Uterus (tissue), 3 donors: ENCODE measurements at regions not wholly inside any gene's neighbourhood (a gene's known extent, or its start where the extent isn't known, plus 50 kb on each side); places are given as distances from the start of the nearest gene placed in this dataset.

Source experiments
- DNase-seq, 2 donors: peaks; one replicate each; pipeline ENCODE4 v3.0.0-alpha.2; 2019 to 2020
- H3K27ac ChIP-seq, 2 donors: fragments of 200-600 bp; sonication (generic); 1 replicate in 1 of 2; 2 replicates in 1 of 2; pipeline ENCODE4 v1.5.1; 2016 to 2018
- H3K27me3 ChIP-seq, 2 donors: fragments of 200-600 bp; sonication (generic); one replicate each; pipeline ENCODE4 v1.5.1; 2018 to 2019; ENCODE audit warnings: control low read depth in 1 of 2
- H3K36me3 ChIP-seq, 2 donors: fragments of 200-600 bp; sonication (generic); one replicate each; pipeline ENCODE4 v1.5.1; 2019; ENCODE audit warnings: control low read depth in 1 of 2
- H3K4me1 ChIP-seq, 2 donors: fragments of 200-600 bp; sonication (generic); one replicate each; pipeline ENCODE4 v1.5.1; 2018 to 2019; ENCODE audit warnings: control low read depth in 1 of 2
- H3K4me3 ChIP-seq, 2 donors: fragments of 200-600 bp; sonication (generic); 1 replicate in 1 of 2; 2 replicates in 1 of 2; pipeline ENCODE4 v1.5.1; 2018 to 2019; ENCODE audit warnings: mild to moderate bottlenecking in 1 of 2
- H3K9me3 ChIP-seq, 2 donors: fragments of 200-600 bp; sonication (generic); one replicate each; pipeline ENCODE4 v1.5.1; 2019; ENCODE audit warnings: control low read depth in 1 of 2
- CTCF ChIP-seq, 4 experiments: fragments of 200-600 bp in 2 of 4; fragments of 450-650 bp in 2 of 4; sonication (generic) in 2 of 4; IDR thresholded peaks; one replicate each; pipeline ENCODE4 v1.5.1; 2016 to 2019; ENCODE audit warnings: antibody characterized with exemption in 4 of 4, mild to moderate bottlenecking in 2 of 4, moderate library complexity in 1 of 4
- POLR2A ChIP-seq, 2 donors: fragments of 450-650 bp; IDR thresholded peaks; one replicate each; pipeline ENCODE4 v1.6.1; 2016; ENCODE audit warnings: antibody characterized with exemption in 2 of 2, mild to moderate bottlenecking in 1 of 2, moderate library complexity in 1 of 2
- intact Hi-C: fragments of 100-400 bp; cut with DNase I; formaldehyde crosslinking; loops from one replicate; pipeline ENCODE4 v1.15.1; 2023; ENCODE audit warnings: low total_unique reads
- donor health status: DM: yes; HTN: yes; CAD: no.

GRCh38 chr1:29821605-29822004 lies 585.3 kb downstream of the PTPRU start:
- intact Hi-C loops = no loop called here
- H3K9me3 ChIP-seq = no peaks in the 10 kb centered on the region
- no peaks in the 10 kb centered on the region for H3K36me3 ChIP-seq
- TF ChIP-seq CTCF (IDR thresholded peaks at IDR 0.05) (no peak), POLR2A (IDR thresholded peaks at IDR 0.05) (no peak)
- no peaks in the 10 kb centered on the region for H3K27me3 ChIP-seq
- DNase-seq = no peak
- no peak overlapping the region for H3K27ac ChIP-seq
- H3K4me3 ChIP-seq = no peak overlapping the region
- H3K4me1 ChIP-seq = no peaks in the 10 kb centered on the region

GRCh38 chr1:29820401-29820800 lies 584.1 kb downstream of the PTPRU start:
- H3K4me1 ChIP-seq = no peaks in the 10 kb centered on the region
- intact Hi-C loops = no loop called here
- H3K9me3 ChIP-seq = no peaks in the 10 kb centered on the region
- no peak overlapping the region for H3K27ac ChIP-seq
- no peak overlapping the region for H3K4me3 ChIP-seq
- no peak for TF ChIP-seq POLR2A (IDR thresholded peaks at IDR 0.05)
- no peak for TF ChIP-seq CTCF (IDR thresholded peaks at IDR 0.05)
- no peak for DNase-seq
- H3K27me3 ChIP-seq = no peaks in the 10 kb centered on the region
- no peaks in the 10 kb centered on the region for H3K36me3 ChIP-seq

GRCh38 chr1:29812408-29813135 lies 576.2 kb downstream of the PTPRU start:
- Histone ChIP-seq H3K27me3 (no peaks in the 10 kb centered on the region), H3K9me3 (no peaks in the 10 kb centered on the region), H3K36me3 (no peaks in the 10 kb centered on the region), H3K4me3 (no peak overlapping the region), H3K4me1 (no peaks in the 10 kb centered on the region), H3K27ac (no peak overlapping the region)
- intact Hi-C loops = no loop called here
- TF ChIP-seq POLR2A (IDR thresholded peaks at IDR 0.05) = no peak
- DNase-seq = no peak

- TF ChIP-seq POLR2A (IDR thresholded peaks at IDR 0.05) = no peak
- TF ChIP-seq CTCF (IDR thresholded peaks at IDR 0.05) = no peak
- no peak for DNase-seq
Observed at GRCh38 chr1:29811727-29812407, 575.5 kb downstream of the PTPRU start.

GRCh38 chr1:29811247-29811646 lies 574.9 kb downstream of the PTPRU start:
- no peak overlapping the region for H3K27ac ChIP-seq
- no peaks in the 10 kb centered on the region for H3K27me3 ChIP-seq
- no peak for DNase-seq
- no peak for TF ChIP-seq POLR2A (IDR thresholded peaks at IDR 0.05)
- TF ChIP-seq CTCF (IDR thresholded peaks at IDR 0.05) = no peak
- H3K36me3 ChIP-seq = no peaks in the 10 kb centered on the region
- intact Hi-C loops = no loop called here
- H3K4me3 ChIP-seq = no peak overlapping the region
- no peaks in the 10 kb centered on the region for H3K4me1 ChIP-seq
- H3K9me3 ChIP-seq = no peaks in the 10 kb centered on the region

More at GRCh38 chr1:29811727-29812407, 575.5 kb downstream of the PTPRU start:
- H3K36me3 ChIP-seq = no peaks in the 10 kb centered on the region
- H3K27ac ChIP-seq = no peak overlapping the region
- H3K9me3 ChIP-seq = no peaks in the 10 kb centered on the region
- H3K4me1 ChIP-seq = no peaks in the 10 kb centered on the region
- H3K4me3 ChIP-seq = no peak overlapping the region
- intact Hi-C loops = no loop called here
- no peaks in the 10 kb centered on the region for H3K27me3 ChIP-seq
